Transverse colon (tissue), 4 donors: ENCODE measurements at regions not wholly inside any gene's neighbourhood (a gene's known extent, or its start where the extent isn't known, plus 50 kb on each side); places are given as distances from the start of the nearest gene placed in this dataset.

ENCODE experiments used
- EP300 ChIP-seq: sonication (generic); formaldehyde crosslinking; IDR thresholded peaks from one replicate; pipeline ENCODE4 v1.6.1; 2017; ENCODE audit warnings: antibody characterized with exemption, low read depth
- POLR2A ChIP-seq: fragments of 450-650 bp; IDR thresholded peaks from one replicate; pipeline ENCODE4 v1.6.1; 2016; ENCODE audit warnings: antibody characterized with exemption, mild to moderate bottlenecking, moderate library complexity
- POLR2AphosphoS5 ChIP-seq, 3 donors: sonication (generic); formaldehyde crosslinking; IDR thresholded peaks; one replicate each; pipeline ENCODE4 v1.6.1; 2016; ENCODE audit warnings: antibody characterized with exemption in 3 of 3
- TF ChIP-seq, protein P1 (sequence below), 5 experiments: fragments of 200-600 bp in 3 of 5; fragments of 450-650 bp in 2 of 5; sonication (generic) in 3 of 5; IDR thresholded peaks; 1 replicate in 2 of 5; 2 replicates in 3 of 5; pipeline ENCODE4 v1.5.1; 2016 to 2017; ENCODE audit warnings: antibody characterized with exemption in 5 of 5, inconsistent platforms in 3 of 5, mild to moderate bottlenecking in 2 of 5, moderate library complexity in 1 of 5

DNA sequence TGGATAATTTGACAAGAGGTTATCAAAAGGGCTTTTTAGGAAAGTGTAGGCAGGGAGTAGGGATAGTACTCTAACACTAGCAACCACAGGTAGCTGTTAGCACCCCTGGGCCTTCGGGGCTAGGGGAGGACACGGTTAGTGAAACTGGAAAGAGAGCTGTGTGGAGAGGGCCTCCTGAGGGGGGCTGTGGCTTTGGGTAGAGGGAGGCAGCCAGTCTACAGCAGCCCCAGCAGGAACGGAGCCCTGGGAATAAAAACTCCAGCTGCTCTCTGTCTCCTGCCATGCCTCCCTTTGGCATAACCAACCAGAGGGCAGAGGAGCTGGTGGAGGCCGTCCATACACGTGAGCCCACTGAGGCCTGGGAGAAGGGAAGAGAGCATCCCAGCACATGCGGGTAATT lies 223.2 kb downstream of the FOXD2 start:
- TF ChIP-seq, protein P1, sequence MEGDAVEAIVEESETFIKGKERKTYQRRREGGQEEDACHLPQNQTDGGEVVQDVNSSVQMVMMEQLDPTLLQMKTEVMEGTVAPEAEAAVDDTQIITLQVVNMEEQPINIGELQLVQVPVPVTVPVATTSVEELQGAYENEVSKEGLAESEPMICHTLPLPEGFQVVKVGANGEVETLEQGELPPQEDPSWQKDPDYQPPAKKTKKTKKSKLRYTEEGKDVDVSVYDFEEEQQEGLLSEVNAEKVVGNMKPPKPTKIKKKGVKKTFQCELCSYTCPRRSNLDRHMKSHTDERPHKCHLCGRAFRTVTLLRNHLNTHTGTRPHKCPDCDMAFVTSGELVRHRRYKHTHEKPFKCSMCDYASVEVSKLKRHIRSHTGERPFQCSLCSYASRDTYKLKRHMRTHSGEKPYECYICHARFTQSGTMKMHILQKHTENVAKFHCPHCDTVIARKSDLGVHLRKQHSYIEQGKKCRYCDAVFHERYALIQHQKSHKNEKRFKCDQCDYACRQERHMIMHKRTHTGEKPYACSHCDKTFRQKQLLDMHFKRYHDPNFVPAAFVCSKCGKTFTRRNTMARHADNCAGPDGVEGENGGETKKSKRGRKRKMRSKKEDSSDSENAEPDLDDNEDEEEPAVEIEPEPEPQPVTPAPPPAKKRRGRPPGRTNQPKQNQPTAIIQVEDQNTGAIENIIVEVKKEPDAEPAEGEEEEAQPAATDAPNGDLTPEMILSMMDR (IDR thresholded peaks at IDR 0.05), result no peak
- TF ChIP-seq POLR2A (no peak), POLR2AphosphoS5 (IDR thresholded peaks at IDR 0.05) (no peak), EP300 (no peak)
